Fibroblast of skin of scalp (primary cell): ENCODE measurements at regions not wholly inside any gene's neighbourhood (a gene's known extent, or its start where the extent isn't known, plus 50 kb on each side); places are given as distances from the start of the nearest gene placed in this dataset.
"Not testable (repeated sequence)": the region's sequence is repeated elsewhere in the genome, so short reads cannot be mapped to it uniquely, and the experiment has no call there.

Source experiments
- DNase-seq: peaks from one replicate; pipeline ENCODE4 v3.0.0-alpha.2; 2013

- DNase-seq = no peak
These were observed 201.9 kb upstream of the APCDD1 start for GRCh38 chr18:10252494-10252893.

GRCh38 chr18:10252952-10253705 is 201.3 kb upstream of the APCDD1 start:
- DNase-seq = no peak

- DNase-seq = not testable (repeated sequence)
These were observed 198.2 kb upstream of the APCDD1 start for GRCh38 chr18:10256276-10256675.

- DNase-seq = no peak
These were observed 195.5 kb upstream of the APCDD1 start for GRCh38 chr18:10258836-10259474.

- DNase-seq = peak; percentile 65
These were observed 194.5 kb upstream of the APCDD1 start for GRCh38 chr18:10259901-10260300.

- DNase-seq = no peak
These were observed 192.8 kb upstream of the APCDD1 start for GRCh38 chr18:10261344-10262276.

- DNase-seq = no peak
These were observed 191.9 kb upstream of the APCDD1 start for GRCh38 chr18:10262566-10262965.

GRCh38 chr18:10264260-10264659 is 190.2 kb upstream of the APCDD1 start:
- DNase-seq = no peak

- no peak for DNase-seq
These were observed 188.7 kb upstream of the APCDD1 start for GRCh38 chr18:10265560-10266333.

- DNase-seq = no peak
These were observed 188.2 kb upstream of the APCDD1 start for GRCh38 chr18:10266334-10266590.

- DNase-seq = no peak
These were observed 185.2 kb upstream of the APCDD1 start for GRCh38 chr18:10269261-10269660.

GRCh38 chr18:10270151-10270571 is 184.3 kb upstream of the APCDD1 start:
- no peak for DNase-seq

GRCh38 chr18:10271481-10271880 is 183.0 kb upstream of the APCDD1 start:
- DNase-seq = no peak

- peak; percentile 86 for DNase-seq
These were observed 180.1 kb upstream of the APCDD1 start for GRCh38 chr18:10274301-10274700.

GRCh38 chr18:10275486-10275885 is 178.9 kb upstream of the APCDD1 start:
- DNase-seq = no peak

GRCh38 chr18:10278265-10278664 is 176.2 kb upstream of the APCDD1 start:
- no peak for DNase-seq

GRCh38 chr18:10279471-10279870 is 175.0 kb upstream of the APCDD1 start:
- DNase-seq = no peak

GRCh38 chr18:10279905-10280644 is 174.4 kb upstream of the APCDD1 start:
- DNase-seq = no peak

GRCh38 chr18:10284540-10285282 is 169.7 kb upstream of the APCDD1 start:
- DNase-seq = no peak

GRCh38 chr18:10285283-10285640 is 169.2 kb upstream of the APCDD1 start:
- DNase-seq = no peak

GRCh38 chr18:10286580-10287150 is 167.8 kb upstream of the APCDD1 start:
- no peak for DNase-seq
